K562 (cell line): ENCODE measurements at regions not wholly inside any gene's neighbourhood (a gene's known extent, or its start where the extent isn't known, plus 50 kb on each side); places are given as distances from the start of the nearest gene placed in this dataset.

Experiments
- ATAC-seq: fragments of 200-7000 bp; cut with Tn5 transposase; 3 replicates; pipeline ENCODE4 v1.9.1; 2020; ENCODE audit warnings: moderate library complexity
- BruUV-seq: library from RNA; stranded (reverse); fragments of 400-500 nt; replicated peaks from 2 replicates; lab custom pipeline; 2021; lab: Mats Ljungman, UMichigan
- CTCF ChIA-PET: fragments of 300-600 bp; formaldehyde crosslinking; extraction: SDS; loops from one replicate; lab custom pipeline; 2021; ENCODE audit warnings: low intra/inter-chr PET ratio; lab: Yijun Ruan, JAX
- POLR2A ChIA-PET: fragments of 300-600, 350-650 bp; sonication (Branson Sonifier 250); formaldehyde crosslinking; extraction: SDS; loops from one replicate; lab custom pipeline; 2021; ENCODE audit warnings: antibody characterized with exemption, inconsistent platforms; lab: Yijun Ruan, JAX
- DNase-seq, 4 experiments: peaks; one replicate each; pipeline versions ENCODE4 v3.0.0 to v3.0.0-alpha.2; 2011 to 2018; ENCODE audit warnings: low spot score in 3 of 4, mixed read lengths in 3 of 4; ENCODE audit errors: extremely low read depth in 1 of 4
- FAIRE-seq: peaks from 2 replicates; lab custom pipeline; 2011; peaks lifted over from hg19 to GRCh38; lab: Jason Lieb, UNC
- H2AFZ ChIP-seq: 2 replicates; pipeline ENCODE4 v1.6.0; 2011; ENCODE audit warnings: low read depth, low read length, control low read depth, inconsistent platforms
- H3K27ac ChIP-seq: fragments of 200-600 bp; 3 replicates; pipeline ENCODE4 v1.8.0; 2011; ENCODE audit warnings: low read depth, mild to moderate bottlenecking, control low read depth, inconsistent platforms, low read length, moderate library complexity, mixed read lengths; ENCODE audit errors: extremely low read depth
- H3K27me3 ChIP-seq, 2 experiments: fragments of 300-600 bp in 1 of 2; 2 replicates in 1 of 2; 3 replicates in 1 of 2; pipeline versions ENCODE4 v1.6.0 to v1.8.0; 2011; ENCODE audit warnings: inconsistent platforms in 2 of 2, low read length in 2 of 2, mild to moderate bottlenecking in 1 of 2, mixed read lengths in 1 of 2, moderate library complexity in 1 of 2; ENCODE audit not compliant: control insufficient read depth in 2 of 2, insufficient read depth in 2 of 2
- H3K36me3 ChIP-seq: fragments of 300-600 bp; 3 replicates; pipeline ENCODE4 v1.8.0; 2011; ENCODE audit warnings: mild to moderate bottlenecking, low read length, inconsistent platforms; ENCODE audit not compliant: control insufficient read depth, insufficient read depth
- H3K4me1 ChIP-seq, 2 experiments: fragments of 200-600 bp in 1 of 2; replicated peaks in 1 of 2; 2 replicates in 1 of 2; 3 replicates in 1 of 2; pipeline versions ENCODE4 v1.5.1 to v1.8.0; 2011; ENCODE audit warnings: inconsistent platforms in 2 of 2, low read length in 2 of 2, mild to moderate bottlenecking in 1 of 2, mixed read lengths in 1 of 2, moderate library complexity in 1 of 2; ENCODE audit not compliant: control insufficient read depth in 2 of 2, insufficient read depth in 2 of 2
- H3K4me2 ChIP-seq: 2 replicates; pipeline ENCODE4 v1.6.1; 2011; ENCODE audit warnings: low read length, control low read depth, inconsistent platforms, mixed read lengths; ENCODE audit not compliant: insufficient read depth
- H3K4me3 ChIP-seq: fragments of 200-600 bp; sonication (generic), shearing (Covaris generic); 2 replicates; pipeline ENCODE4 v1.5.1; 2016; ENCODE audit warnings: control low read depth, inconsistent platforms
- H3K79me2 ChIP-seq: fragments of 200-600 bp; 3 replicates; pipeline ENCODE4 v1.8.0; 2011; ENCODE audit warnings: low read length, inconsistent platforms; ENCODE audit not compliant: control insufficient read depth, insufficient read depth
- H3K9ac ChIP-seq, 2 experiments: 2 replicates each; pipeline versions ENCODE4 v1.6.0 to v1.6.1; 2011; ENCODE audit warnings: low read depth in 2 of 2, low read length in 2 of 2, control low read depth in 1 of 2, inconsistent platforms in 1 of 2, mild to moderate bottlenecking in 1 of 2, mixed read lengths in 1 of 2; ENCODE audit not compliant: insufficient read depth in 1 of 2
- H3K9me1 ChIP-seq: one replicate; pipeline ENCODE4 v1.6.0; 2011; ENCODE audit warnings: inconsistent platforms, mild to moderate bottlenecking, low read length, moderate library complexity; ENCODE audit not compliant: control insufficient read depth, insufficient read depth
- H3K9me3 ChIP-seq: replicated peaks from 2 replicates; pipeline ENCODE4 v1.5.1; 2011; ENCODE audit warnings: low read depth, low read length, inconsistent platforms; ENCODE audit not compliant: control insufficient read depth, insufficient read depth
- H4K20me1 ChIP-seq: replicated peaks from 2 replicates; pipeline ENCODE4 v1.6.1; 2011; ENCODE audit warnings: low read length, inconsistent platforms, mixed read lengths; ENCODE audit not compliant: control insufficient read depth, insufficient read depth
- HLTF ChIP-seq: fragments of 450-650 bp; IDR thresholded peaks from 2 replicates; pipeline ENCODE4 v1.6.1; 2016
- HMGN3 ChIP-seq: IDR thresholded peaks from 2 replicates; pipeline ENCODE4 v1.6.1; 2011; ENCODE audit warnings: borderline replicate concordance, low read depth, mild to moderate bottlenecking, mixed read lengths, low read length; ENCODE audit not compliant: insufficient read length; ENCODE audit errors: extremely low read depth
- MCM7 ChIP-seq, 2 experiments: fragments of 450-650 bp; IDR thresholded peaks; 2 replicates each; pipeline ENCODE4 v1.6.1; 2016 to 2018
- SMARCA4 ChIP-seq: fragments of 450-650 bp; IDR thresholded peaks from 2 replicates; pipeline ENCODE4 v1.6.1; 2016
- ZBED1 ChIP-seq: IDR thresholded peaks from 2 replicates; pipeline ENCODE4 v1.6.1; 2014
- ZKSCAN8 ChIP-seq: fragments of 200-800 bp; sonication (Bioruptor generic); IDR thresholded peaks from 2 replicates; pipeline ENCODE4 v1.6.1; 2016; ENCODE audit warnings: missing genetic modification characterization, missing compliant biosample characterization
- ZNF668 ChIP-seq: fragments of 250-450 bp; sonication (Bioruptor Pico); IDR thresholded peaks from 2 replicates; pipeline ENCODE4 v1.8.0; 2022; ENCODE audit warnings: mild to moderate bottlenecking, inconsistent platforms
- ZNF79 ChIP-seq: fragments of 250-450 bp; sonication (Bioruptor Pico); IDR thresholded peaks from 2 replicates; pipeline ENCODE4 v1.4.0; 2020; ENCODE audit warnings: low read depth, mild to moderate bottlenecking, moderate library complexity
- WGBS: fragments of 100-300 bp; shearing (Covaris generic); methylation state at CpG from one replicate; pipeline ENCODE4 v1.1.6; 2016; ENCODE audit warnings: low coverage, mixed read lengths; ENCODE audit not compliant: insufficient coverage; ENCODE audit errors: missing lambda C conversion rate; 5-methylcytosine and 5-hydroxymethylcytosine counted together
- in situ Hi-C: fragments of 300-500 bp; cut with MboI; formaldehyde crosslinking; loops from 4 replicates; pipeline ENCODE4 v1.15.0; 2018; ENCODE audit warnings: inconsistent platforms, mixed read lengths
- intact Hi-C: fragments of 100-400 bp; cut with micrococcal nuclease; formaldehyde crosslinking; loops from 2 replicates; pipeline ENCODE4 v1.14.2; 2022
- TF ChIP-seq, protein P1 (sequence below): fragments of 250-450 bp; sonication (Bioruptor Pico); IDR thresholded peaks from 2 replicates; pipeline ENCODE4 v1.4.0; 2020; ENCODE audit warnings: mild to moderate bottlenecking, moderate library complexity

DNA sequence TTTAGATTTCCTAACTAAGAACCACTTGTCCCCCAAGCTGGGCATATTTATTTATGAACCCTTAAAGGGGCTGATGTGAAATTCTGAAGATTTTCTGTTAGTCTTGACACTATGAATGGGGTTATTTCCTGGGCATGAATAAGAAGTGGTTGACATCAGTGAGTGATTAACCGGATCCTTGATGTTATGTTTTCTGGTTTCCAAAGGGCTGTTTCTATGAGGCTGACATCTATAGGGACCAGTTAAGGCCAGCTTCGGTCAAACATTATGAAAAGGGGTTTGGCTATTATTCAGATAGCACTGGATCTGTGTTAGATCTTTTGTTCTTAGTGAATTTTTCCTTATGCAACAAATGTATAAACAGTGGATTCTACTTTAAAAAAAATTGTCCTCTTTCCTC, 443.7 kb upstream of the SPRED2 start (continued):
- TF ChIP-seq HMGN3 = no peak

DNA sequence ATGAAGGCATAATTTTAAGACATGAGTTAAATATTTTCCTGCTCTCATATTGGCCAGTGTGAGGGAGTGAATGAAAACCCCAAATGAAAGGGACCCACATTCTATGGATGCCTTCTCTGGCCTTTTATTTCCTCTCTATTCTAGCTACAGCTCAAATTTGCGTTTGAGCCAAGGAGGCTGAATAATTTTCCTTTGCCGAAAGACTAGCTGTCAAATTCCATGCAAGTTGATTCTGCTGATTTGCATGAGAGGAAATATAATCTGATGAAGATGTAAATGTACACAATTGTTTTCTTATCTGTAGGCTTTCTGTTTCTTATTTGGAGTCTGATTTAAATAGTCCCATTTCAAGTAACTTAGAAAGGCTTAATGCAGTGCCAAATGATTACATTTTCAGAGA, 438.4 kb upstream of the SPRED2 start:
- intact Hi-C loops = no loop called here
- in situ Hi-C loops = no loop called here
- H3K9ac ChIP-seq = no peak overlapping the region
- ChIA-PET CTCF (no interaction called here), POLR2A (interaction anchor here (0.6 to 1.6 kb wide), 2 partner anchors 9 kb away, joined by 4 to 5 read pairs; no protein-coding TSS in a partner anchor)
- peaks cover 10 to 11% of the 10 kb centered on the region in 2 experiments; a peak in 4 of 5 replicates for H3K27me3 ChIP-seq
- TF ChIP-seq ZBED1 = no peak
- no peak for TF ChIP-seq ZKSCAN8 (CRISPR knock-in tag)
- no peak for TF ChIP-seq HLTF
- no peak for TF ChIP-seq ZNF668 (CRISPR knock-in tag)
- TF ChIP-seq, protein P1, sequence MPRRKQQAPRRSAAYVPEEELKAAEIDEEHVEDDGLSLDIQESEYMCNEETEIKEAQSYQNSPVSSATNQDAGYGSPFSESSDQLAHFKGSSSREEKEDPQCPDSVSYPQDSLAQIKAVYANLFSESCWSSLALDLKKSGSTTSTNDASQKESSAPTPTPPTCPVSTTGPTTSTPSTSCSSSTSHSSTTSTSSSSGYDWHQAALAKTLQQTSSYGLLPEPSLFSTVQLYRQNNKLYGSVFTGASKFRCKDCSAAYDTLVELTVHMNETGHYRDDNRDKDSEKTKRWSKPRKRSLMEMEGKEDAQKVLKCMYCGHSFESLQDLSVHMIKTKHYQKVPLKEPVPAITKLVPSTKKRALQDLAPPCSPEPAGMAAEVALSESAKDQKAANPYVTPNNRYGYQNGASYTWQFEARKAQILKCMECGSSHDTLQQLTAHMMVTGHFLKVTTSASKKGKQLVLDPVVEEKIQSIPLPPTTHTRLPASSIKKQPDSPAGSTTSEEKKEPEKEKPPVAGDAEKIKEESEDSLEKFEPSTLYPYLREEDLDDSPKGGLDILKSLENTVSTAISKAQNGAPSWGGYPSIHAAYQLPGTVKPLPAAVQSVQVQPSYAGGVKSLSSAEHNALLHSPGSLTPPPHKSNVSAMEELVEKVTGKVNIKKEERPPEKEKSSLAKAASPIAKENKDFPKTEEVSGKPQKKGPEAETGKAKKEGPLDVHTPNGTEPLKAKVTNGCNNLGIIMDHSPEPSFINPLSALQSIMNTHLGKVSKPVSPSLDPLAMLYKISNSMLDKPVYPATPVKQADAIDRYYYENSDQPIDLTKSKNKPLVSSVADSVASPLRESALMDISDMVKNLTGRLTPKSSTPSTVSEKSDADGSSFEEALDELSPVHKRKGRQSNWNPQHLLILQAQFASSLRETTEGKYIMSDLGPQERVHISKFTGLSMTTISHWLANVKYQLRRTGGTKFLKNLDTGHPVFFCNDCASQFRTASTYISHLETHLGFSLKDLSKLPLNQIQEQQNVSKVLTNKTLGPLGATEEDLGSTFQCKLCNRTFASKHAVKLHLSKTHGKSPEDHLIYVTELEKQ = no peak
- TF ChIP-seq ZNF79 (CRISPR knock-in tag) = no peak
- no peak for TF ChIP-seq MCM7 (IDR thresholded peaks at IDR 0.05)
- TF ChIP-seq SMARCA4 = no peak
- H3K27ac ChIP-seq = no peak overlapping the region
- DNase-seq (no peak), ATAC-seq (no peak), FAIRE-seq (no peak)
- H3K4me3 ChIP-seq = no peak overlapping the region
- H3K9me1 ChIP-seq = no peaks in the 10 kb centered on the region
- 0 out of 2 replicates have a peak overlapping the region, but pooled peaks have one; percentile 69 for H2AFZ ChIP-seq
- 21% methylated on average over 2 of the region's 2 CpGs for WGBS
- no peaks in the 10 kb centered on the region for H3K79me2 ChIP-seq
- no peak overlapping the region for H3K4me2 ChIP-seq
- no peaks in the 10 kb centered on the region for H3K36me3 ChIP-seq
- BruUV-seq = no TSS peak
- H3K9me3 ChIP-seq = no peaks in the 10 kb centered on the region
- H4K20me1 ChIP-seq = no peaks in the 10 kb centered on the region
- H3K4me1 ChIP-seq = no peaks in the 10 kb centered on the region; a peak in 1 of 5 replicates
